GM18867 (cell line): ENCODE measurements at regions not wholly inside any gene's neighbourhood (a gene's known extent, or its start where the extent isn't known, plus 50 kb on each side); places are given as distances from the start of the nearest gene placed in this dataset.
"Not testable (repeated sequence)": the region's sequence is repeated elsewhere in the genome, so short reads cannot be mapped to it uniquely, and the experiment has no call there.

Experiments used
- ATAC-seq: cut with Tn5 transposase; IDR thresholded peaks from one replicate; pipeline ENCODE4 v1.9.1; 2021; ENCODE audit warnings: mild to moderate bottlenecking, moderate library complexity; ENCODE audit not compliant: unreplicated experiment

- ATAC-seq, result no peak
Measured at GRCh38 chr11:121358760-121359159, 66.2 kb downstream of the SC5D start.

GRCh38 chr11:121359591-121359990 lies 67.0 kb downstream of the SC5D start:
- ATAC-seq, result no peak

- ATAC-seq, result not testable (repeated sequence)
Measured at GRCh38 chr11:121362955-121363354, 70.4 kb downstream of the SC5D start.

GRCh38 chr11:121365304-121365703 lies 72.7 kb downstream of the SC5D start:
- ATAC-seq, result no peak

- no peak for ATAC-seq
Measured at GRCh38 chr11:121366038-121366437, 73.5 kb downstream of the SC5D start.

- ATAC-seq, result peak; percentile 96
Measured at GRCh38 chr11:121367001-121367843, 74.7 kb downstream of the SC5D start.

GRCh38 chr11:121367844-121368225 lies 75.3 kb downstream of the SC5D start:
- no peak for ATAC-seq

GRCh38 chr11:121368364-121369240 lies 76.0 kb downstream of the SC5D start:
- ATAC-seq, result no peak

- ATAC-seq, result no peak
Measured at GRCh38 chr11:121369366-121369765, 76.8 kb downstream of the SC5D start.

GRCh38 chr11:121372028-121372427 lies 79.5 kb downstream of the SC5D start:
- ATAC-seq, result no peak

GRCh38 chr11:121372671-121373429 lies 79.3 kb upstream of the SORL1 start:
- peak; percentile 92 for ATAC-seq

GRCh38 chr11:121374286-121374985 lies 77.7 kb upstream of the SORL1 start:
- ATAC-seq, result no peak

- ATAC-seq, result no peak
Measured at GRCh38 chr11:121376130-121376529, 76.0 kb upstream of the SORL1 start.

GRCh38 chr11:121379145-121379810 lies 72.8 kb upstream of the SORL1 start:
- not testable (repeated sequence) for ATAC-seq

GRCh38 chr11:121383716-121384115 lies 68.4 kb upstream of the SORL1 start:
- no peak for ATAC-seq

- ATAC-seq, result no peak
Measured at GRCh38 chr11:121385688-121386087, 66.4 kb upstream of the SORL1 start.
